HEK293 (cell line): ENCODE measurements at regions not wholly inside any gene's neighbourhood (a gene's known extent, or its start where the extent isn't known, plus 50 kb on each side); places are given as distances from the start of the nearest gene placed in this dataset.

Source experiments
- CTCF ChIA-PET: fragments of 350-600 bp; formaldehyde crosslinking; extraction: SDS; loops from one replicate; lab custom pipeline; 2021; ENCODE audit warnings: antibody characterized with exemption; lab: Yijun Ruan, JAX
- POLR2A ChIA-PET: fragments of 300-600 bp; formaldehyde crosslinking; extraction: SDS; loops from one replicate; lab custom pipeline; 2020; ENCODE audit warnings: antibody characterized with exemption, inconsistent platforms; lab: Yijun Ruan, JAX
- H3K27ac ChIP-seq: fragments of 200-500 bp; sonication (Bioruptor generic); 2 replicates; pipeline ENCODE4 v1.5.1; 2014; ENCODE audit warnings: low read depth, low read length, control low read depth, inconsistent platforms; ENCODE audit errors: extremely low read depth
- H3K36me3 ChIP-seq, 2 experiments: fragments of 200-500 bp in 1 of 2; sonication (Bioruptor generic) in 1 of 2; 1 replicate in 1 of 2; 2 replicates in 1 of 2; pipeline ENCODE4 v1.5.1; 2014 to 2017; ENCODE audit warnings: inconsistent platforms in 2 of 2, low read length in 2 of 2; ENCODE audit not compliant: control insufficient read depth in 2 of 2, insufficient read depth in 1 of 2
- H3K4me1 ChIP-seq: fragments of 200-500 bp; sonication (Bioruptor generic); 2 replicates; pipeline ENCODE4 v1.5.1; 2014; ENCODE audit warnings: mild to moderate bottlenecking, low read length, inconsistent platforms; ENCODE audit not compliant: control insufficient read depth, insufficient read depth
- H3K4me3 ChIP-seq: 2 replicates; pipeline ENCODE4 v1.5.1; 2011; ENCODE audit warnings: low read depth, mild to moderate bottlenecking, control low read depth, low read length, moderate library complexity
- H3K9me3 ChIP-seq: fragments of 200-500 bp; sonication (Bioruptor generic); 2 replicates; pipeline ENCODE4 v1.5.1; 2014; ENCODE audit warnings: low read depth, low read length, inconsistent platforms; ENCODE audit not compliant: control insufficient read depth, insufficient read depth
- BCL11B ChIP-seq: fragments of 450-650 bp; formaldehyde crosslinking; IDR thresholded peaks from 2 replicates; pipeline ENCODE4 v1.5.1; 2016; ENCODE audit warnings: low read depth, missing biosample characterization, missing genetic modification characterization
- BCL6B ChIP-seq: fragments of 450-650 bp; formaldehyde crosslinking; IDR thresholded peaks from 2 replicates; pipeline ENCODE4 v1.5.1; 2017; ENCODE audit warnings: missing biosample characterization, missing genetic modification characterization
- GLI2 ChIP-seq: fragments of 450-650 bp; formaldehyde crosslinking; IDR thresholded peaks from 2 replicates; pipeline ENCODE4; 2017; ENCODE audit warnings: missing biosample characterization, missing genetic modification characterization, low read depth, borderline replicate concordance
- GLI4 ChIP-seq: fragments of 450-650 bp; formaldehyde crosslinking; IDR thresholded peaks from 2 replicates; pipeline ENCODE4 v1.5.1; 2016; ENCODE audit warnings: missing biosample characterization, missing genetic modification characterization
- HOXD13 ChIP-seq: sonication (generic); formaldehyde crosslinking; IDR thresholded peaks from 2 replicates; pipeline ENCODE4 v1.8.0; 2022; ENCODE audit warnings: missing genetic modification reagents, borderline replicate concordance
- SCRT2 ChIP-seq: fragments of 450-650 bp; formaldehyde crosslinking; IDR thresholded peaks from 2 replicates; pipeline ENCODE4 v1.5.1; 2016; ENCODE audit warnings: missing biosample characterization, missing genetic modification characterization
- TRIM28 ChIP-seq: IDR thresholded peaks from 2 replicates; pipeline ENCODE4 v1.6.1; 2011; ENCODE audit warnings: low read length, control low read depth, borderline replicate concordance
- ZBTB17 ChIP-seq: fragments of 450-650 bp; formaldehyde crosslinking; IDR thresholded peaks from 2 replicates; pipeline ENCODE4 v1.5.1; 2016; ENCODE audit warnings: missing biosample characterization, missing genetic modification characterization
- ZBTB20 ChIP-seq: fragments of 450-650 bp; formaldehyde crosslinking; IDR thresholded peaks from 2 replicates; pipeline ENCODE4 v1.5.1; 2016; ENCODE audit warnings: missing biosample characterization, missing genetic modification characterization
- ZBTB26 ChIP-seq: fragments of 450-650 bp; formaldehyde crosslinking; optimal IDR thresholded peaks from 2 replicates; pipeline ENCODE3; 2016; ENCODE audit warnings: missing biosample characterization, mild to moderate bottlenecking, missing genetic modification characterization
- ZEB2 ChIP-seq: fragments of 450-650 bp; formaldehyde crosslinking; IDR thresholded peaks from 2 replicates; pipeline ENCODE4 v1.5.1; 2016; ENCODE audit warnings: missing biosample characterization, missing genetic modification characterization
- ZFP37 ChIP-seq: fragments of 450-650 bp; formaldehyde crosslinking; IDR thresholded peaks from 2 replicates; pipeline ENCODE4 v1.5.1; 2016; ENCODE audit warnings: missing biosample characterization, missing genetic modification characterization
- ZNF121 ChIP-seq: fragments of 450-650 bp; formaldehyde crosslinking; IDR thresholded peaks from 2 replicates; pipeline ENCODE4 v1.5.1; 2016; ENCODE audit warnings: missing biosample characterization, missing genetic modification characterization
- ZNF133 ChIP-seq: fragments of 450-650 bp; formaldehyde crosslinking; IDR thresholded peaks from 2 replicates; pipeline ENCODE4 v1.5.1; 2016; ENCODE audit warnings: missing biosample characterization, missing genetic modification characterization
- ZNF184 ChIP-seq: fragments of 450-650 bp; IDR thresholded peaks from 2 replicates; pipeline ENCODE4 v1.5.1; 2018; ENCODE audit warnings: missing biosample characterization, mild to moderate bottlenecking, missing genetic modification characterization
- ZNF214 ChIP-seq: fragments of 450-650 bp; formaldehyde crosslinking; IDR thresholded peaks from 2 replicates; pipeline ENCODE4 v1.5.1; 2017; ENCODE audit warnings: missing biosample characterization, mild to moderate bottlenecking, missing genetic modification characterization, borderline replicate concordance
- ZNF266 ChIP-seq: fragments of 450-650 bp; formaldehyde crosslinking; IDR thresholded peaks from 2 replicates; pipeline ENCODE4 v1.5.1; 2016; ENCODE audit warnings: missing biosample characterization, missing genetic modification characterization, low read depth
- ZNF350 ChIP-seq: fragments of 450-650 bp; formaldehyde crosslinking; IDR thresholded peaks from 2 replicates; pipeline ENCODE4 v1.5.0; 2017; ENCODE audit warnings: missing biosample characterization, mild to moderate bottlenecking, missing genetic modification characterization
- ZNF394 ChIP-seq: fragments of 450-650 bp; formaldehyde crosslinking; IDR thresholded peaks from 2 replicates; pipeline ENCODE4 v1.5.1; 2016; ENCODE audit warnings: missing biosample characterization, missing genetic modification characterization, mild to moderate bottlenecking, moderate library complexity, borderline replicate concordance
- ZNF513 ChIP-seq: fragments of 450-650 bp; IDR thresholded peaks from 2 replicates; pipeline ENCODE4 v1.5.1; 2018; ENCODE audit warnings: missing biosample characterization, missing genetic modification characterization
- ZNF529 ChIP-seq: fragments of 450-650 bp; formaldehyde crosslinking; IDR thresholded peaks from 2 replicates; pipeline ENCODE4 v1.5.1; 2017; ENCODE audit warnings: missing genetic modification characterization, missing biosample characterization; ENCODE audit not compliant: insufficient replicate concordance
- ZNF596 ChIP-seq: fragments of 450-650 bp; IDR thresholded peaks from 2 replicates; pipeline ENCODE4 v1.5.0; 2018; ENCODE audit warnings: missing biosample characterization, mild to moderate bottlenecking, missing genetic modification characterization, moderate library complexity
- ZNF624 ChIP-seq: fragments of 450-650 bp; formaldehyde crosslinking; IDR thresholded peaks from 2 replicates; pipeline ENCODE4 v1.5.1; 2017; ENCODE audit warnings: missing biosample characterization, missing genetic modification characterization
- ZNF654 ChIP-seq: fragments of 450-650 bp; formaldehyde crosslinking; IDR thresholded peaks from 2 replicates; pipeline ENCODE4 v1.5.1; 2016; ENCODE audit warnings: low read depth, missing biosample characterization, missing genetic modification characterization
- ZNF692 ChIP-seq: fragments of 450-650 bp; formaldehyde crosslinking; IDR thresholded peaks from 2 replicates; pipeline ENCODE4 v1.5.1; 2016; ENCODE audit warnings: missing biosample characterization, missing genetic modification characterization
- TF ChIP-seq, protein P1 (sequence below): fragments of 450-650 bp; formaldehyde crosslinking; IDR thresholded peaks from 2 replicates; pipeline ENCODE4 v1.5.1; 2016; ENCODE audit warnings: missing biosample characterization, missing genetic modification characterization
- TF ChIP-seq, protein P2 (sequence below): sonication (generic); formaldehyde crosslinking; IDR thresholded peaks from 2 replicates; pipeline ENCODE4 v1.8.1; 2022; ENCODE audit warnings: mild to moderate bottlenecking, moderate library complexity, missing genetic modification reagents
- TF ChIP-seq, protein P3 (sequence below): fragments of 450-650 bp; formaldehyde crosslinking; IDR thresholded peaks from 2 replicates; pipeline ENCODE4 v1.5.1; 2017; ENCODE audit warnings: missing biosample characterization, mild to moderate bottlenecking, missing genetic modification characterization, moderate library complexity

- POLR2A ChIA-PET, result no interaction called here
- no peaks in the 10 kb centered on the region for H3K9me3 ChIP-seq
- no peaks in the 10 kb centered on the region for H3K36me3 ChIP-seq
- no peak overlapping the region for H3K4me3 ChIP-seq
- no peak overlapping the region for H3K27ac ChIP-seq
- TF ChIP-seq ZFP37 (no peak), ZNF513 (tag by site-specific recombination) (no peak), ZBTB26 (tag by site-specific recombination) (no peak), ZNF596 (tag by site-specific recombination) (no peak), ZNF692 (tag by site-specific recombination) (no peak), TRIM28 (no peak), HOXD13 (CRISPR knock-in tag) (no peak), ZNF184 (no peak), ZBTB20 (no peak), ZNF624 (tag by site-specific recombination) (no peak), ZNF350 (no peak), GLI2 (no peak), GLI4 (tag by site-specific recombination) (no peak), ZNF121 (tag by site-specific recombination) (no peak), BCL6B (tag by site-specific recombination) (no peak), BCL11B (tag by site-specific recombination) (no peak)
- TF ChIP-seq, protein P1, sequence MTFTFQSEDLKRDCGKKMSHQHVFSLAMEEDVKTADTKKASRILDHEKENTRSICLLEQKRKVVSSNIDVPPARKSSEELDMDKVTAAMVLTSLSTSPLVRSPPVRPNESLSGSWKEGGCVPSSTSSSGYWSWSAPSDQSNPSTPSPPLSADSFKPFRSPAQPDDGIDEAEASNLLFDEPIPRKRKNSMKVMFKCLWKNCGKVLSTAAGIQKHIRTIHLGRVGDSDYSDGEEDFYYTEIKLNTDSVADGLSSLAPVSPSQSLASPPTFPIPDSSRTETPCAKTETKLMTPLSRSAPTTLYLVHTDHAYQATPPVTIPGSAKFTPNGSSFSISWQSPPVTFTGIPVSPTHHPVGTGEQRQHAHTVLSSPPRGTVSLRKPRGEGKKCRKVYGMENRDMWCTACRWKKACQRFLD, result no peak
- TF ChIP-seq, protein P2, sequence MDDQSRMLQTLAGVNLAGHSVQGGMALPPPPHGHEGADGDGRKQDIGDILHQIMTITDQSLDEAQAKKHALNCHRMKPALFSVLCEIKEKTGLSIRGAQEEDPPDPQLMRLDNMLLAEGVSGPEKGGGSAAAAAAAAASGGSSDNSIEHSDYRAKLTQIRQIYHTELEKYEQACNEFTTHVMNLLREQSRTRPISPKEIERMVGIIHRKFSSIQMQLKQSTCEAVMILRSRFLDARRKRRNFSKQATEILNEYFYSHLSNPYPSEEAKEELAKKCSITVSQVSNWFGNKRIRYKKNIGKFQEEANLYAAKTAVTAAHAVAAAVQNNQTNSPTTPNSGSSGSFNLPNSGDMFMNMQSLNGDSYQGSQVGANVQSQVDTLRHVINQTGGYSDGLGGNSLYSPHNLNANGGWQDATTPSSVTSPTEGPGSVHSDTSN (CRISPR knock-in tag), result no peak
- TF ChIP-seq, all 188 proteins: peak for 0
- CTCF ChIA-PET, result interaction anchor here (0.7 kb wide), 1 partner anchor 717 kb away, joined by 4 read pairs; no protein-coding TSS in a partner anchor
- no peaks in the 10 kb centered on the region for H3K4me1 ChIP-seq
Measured at GRCh38 chr3:1954632-1955031, 144.0 kb upstream of the CNTN4 start.

- ChIA-PET POLR2A (no interaction called here), CTCF (interaction anchor here (0.7 kb wide), 1 partner anchor 716 kb away, joined by 4 read pairs; no protein-coding TSS in a partner anchor)
- H3K36me3 ChIP-seq, result no peaks in the 10 kb centered on the region
- TF ChIP-seq SCRT2 (tag by site-specific recombination) (no peak), ZNF133 (no peak), ZNF266 (tag by site-specific recombination) (no peak), ZNF529 (tag by site-specific recombination) (no peak), ZBTB17 (no peak), GLI4 (tag by site-specific recombination) (no peak), ZEB2 (tag by site-specific recombination) (no peak), ZNF654 (tag by site-specific recombination) (no peak), ZNF214 (tag by site-specific recombination) (no peak), ZNF394 (tag by site-specific recombination) (no peak)
- TF ChIP-seq, protein P3, sequence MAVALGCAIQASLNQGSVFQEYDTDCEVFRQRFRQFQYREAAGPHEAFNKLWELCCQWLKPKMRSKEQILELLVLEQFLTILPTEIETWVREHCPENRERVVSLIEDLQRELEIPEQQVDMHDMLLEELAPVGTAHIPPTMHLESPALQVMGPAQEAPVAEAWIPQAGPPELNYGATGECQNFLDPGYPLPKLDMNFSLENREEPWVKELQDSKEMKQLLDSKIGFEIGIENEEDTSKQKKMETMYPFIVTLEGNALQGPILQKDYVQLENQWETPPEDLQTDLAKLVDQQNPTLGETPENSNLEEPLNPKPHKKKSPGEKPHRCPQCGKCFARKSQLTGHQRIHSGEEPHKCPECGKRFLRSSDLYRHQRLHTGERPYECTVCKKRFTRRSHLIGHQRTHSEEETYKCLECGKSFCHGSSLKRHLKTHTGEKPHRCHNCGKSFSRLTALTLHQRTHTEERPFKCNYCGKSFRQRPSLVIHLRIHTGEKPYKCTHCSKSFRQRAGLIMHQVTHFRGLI (tag by site-specific recombination), result no peak
Measured at GRCh38 chr3:1955170-1955569, 143.5 kb upstream of the CNTN4 start.

More at GRCh38 chr3:1955170-1955569, 143.5 kb upstream of the CNTN4 start:
- Histone ChIP-seq H3K4me3 (no peak overlapping the region), H3K27ac (no peak overlapping the region), H3K4me1 (no peaks in the 10 kb centered on the region), H3K9me3 (no peaks in the 10 kb centered on the region)
